ENCODE measurements at regions not wholly inside any gene's neighbourhood (a gene's known extent, or its start where the extent isn't known, plus 50 kb on each side); places are given as distances from the start of the nearest gene placed in this dataset.
"Not testable (repeated sequence)": the region's sequence is repeated elsewhere in the genome, so short reads cannot be mapped to it uniquely, and the experiment has no call there.

DNA sequence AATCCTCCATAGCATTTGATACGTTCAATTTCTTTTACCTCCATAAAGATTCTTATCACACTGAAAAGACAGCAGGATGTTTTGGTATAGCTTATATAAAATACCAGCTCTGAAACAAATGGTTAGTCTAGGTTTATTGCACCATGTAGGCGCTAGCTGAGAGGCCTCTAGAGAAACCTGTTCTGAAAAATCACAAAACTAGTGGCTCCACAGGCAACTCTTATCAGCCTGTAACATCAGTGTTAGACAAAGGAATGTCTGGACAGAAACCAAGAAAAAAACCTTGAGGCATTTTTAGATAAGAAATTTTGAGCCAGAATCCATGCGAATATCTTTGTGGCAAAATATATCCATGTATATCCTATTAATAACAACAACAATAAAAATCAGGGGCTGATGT lies 440.4 kb upstream of the MAP2 start:
- no peak for DNase-seq (ENCODE audit: low read depth, low spot score)
- H3K4me3 ChIP-seq (ENCODE audit: low read length), result no peak overlapping the region

DNA sequence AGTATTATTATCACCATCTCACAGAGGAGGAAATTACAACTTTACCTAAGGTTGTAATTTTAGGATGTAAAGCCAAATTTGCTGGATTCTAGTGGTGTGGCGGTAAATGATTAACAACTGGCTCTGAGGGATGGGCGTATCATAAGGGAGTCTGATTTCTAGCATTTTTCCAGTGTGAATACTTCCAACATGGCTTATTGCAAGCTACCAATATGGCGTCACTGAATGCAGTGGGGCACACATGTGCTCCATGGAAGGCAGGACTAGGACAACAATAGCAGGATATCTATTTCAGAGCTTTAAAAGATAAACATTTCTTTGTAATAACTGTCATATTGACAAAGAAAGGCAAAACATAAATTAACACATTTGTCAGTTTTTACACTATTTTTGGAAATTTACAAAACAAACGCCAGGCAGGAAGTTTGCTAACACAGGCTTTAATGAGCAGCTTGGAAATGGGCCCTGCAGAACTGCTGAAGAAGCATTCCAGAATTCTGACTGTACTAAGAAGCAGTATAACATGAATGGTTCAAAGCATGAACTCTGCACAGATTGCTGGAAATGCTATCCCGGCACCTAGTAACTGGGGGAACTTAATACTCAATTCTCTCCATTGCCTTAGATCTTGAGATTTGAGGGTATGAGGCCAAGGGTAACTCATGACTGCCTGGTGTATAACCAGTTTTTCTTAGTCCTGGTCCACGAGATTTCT lies 439.3 kb upstream of the MAP2 start:
- H3K4me3 ChIP-seq (ENCODE audit: low read length), result no peak overlapping the region
- no peak for DNase-seq (ENCODE audit: low read depth, low spot score)

DNA sequence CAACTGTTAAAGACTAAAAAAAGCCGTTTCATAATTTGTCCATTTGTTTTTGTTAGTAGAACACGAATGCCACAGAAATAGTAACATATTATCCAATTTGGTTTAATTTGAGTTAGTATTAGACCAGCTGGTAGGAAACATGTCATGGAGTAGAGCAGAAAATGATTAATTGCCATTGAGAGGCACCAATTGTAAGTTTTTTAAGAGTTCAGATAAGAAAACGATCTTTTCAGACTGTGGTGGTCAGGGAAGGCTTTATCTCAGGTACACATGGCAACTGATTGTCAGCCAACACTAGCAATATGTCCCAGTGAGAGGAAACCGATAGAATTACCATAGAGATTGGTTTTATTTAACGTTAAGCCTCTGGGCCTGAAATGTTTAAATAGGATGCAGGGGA lies 438.2 kb upstream of the MAP2 start:
- H3K4me3 ChIP-seq (ENCODE audit: low read length), result no peak overlapping the region
- no peak for DNase-seq (ENCODE audit: low read depth, low spot score)

DNA sequence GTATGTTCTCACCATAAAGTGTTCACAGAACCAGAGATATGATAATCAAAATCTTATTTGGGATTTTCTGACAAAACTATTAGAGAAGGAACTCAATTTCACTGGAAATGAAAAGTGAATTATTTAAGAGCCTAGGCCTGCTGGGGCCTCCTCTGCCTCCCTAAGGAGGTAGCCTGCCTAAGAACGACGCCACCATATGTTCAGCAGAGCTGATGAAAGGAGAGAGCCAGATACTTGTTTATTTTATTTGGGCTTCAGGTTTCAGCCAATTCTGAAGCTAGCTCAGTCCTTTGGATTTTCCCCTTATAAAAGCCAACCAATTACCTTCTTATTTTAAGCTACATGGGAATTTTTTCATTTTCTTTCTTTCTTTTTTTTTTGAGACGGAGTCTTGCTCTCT lies 433.1 kb upstream of the MAP2 start:
- H3K4me3 ChIP-seq (ENCODE audit: low read length), result no peak overlapping the region
- no peak for DNase-seq (ENCODE audit: low read depth, low spot score)

DNA sequence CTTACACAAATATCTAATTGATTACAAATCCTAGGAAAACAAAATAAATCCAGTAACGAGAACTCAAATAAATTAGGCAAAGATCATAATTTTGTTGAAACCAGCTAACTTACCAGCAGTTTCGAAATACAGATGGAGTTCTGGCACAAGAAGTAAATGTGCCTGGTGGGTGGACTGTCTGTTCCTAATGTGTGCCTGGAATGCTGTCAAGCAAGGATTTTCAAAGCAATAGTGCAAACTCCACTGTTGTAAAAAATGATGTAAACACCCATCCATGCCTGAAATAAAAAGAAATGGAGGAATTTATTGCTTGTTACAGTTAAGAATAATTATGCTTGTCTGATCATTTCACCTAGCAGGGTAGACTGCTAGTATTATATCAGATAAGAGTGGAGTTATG lies 423.9 kb upstream of the MAP2 start:
- H3K4me3 ChIP-seq (ENCODE audit: low read length), result no peak overlapping the region
- no peak for DNase-seq (ENCODE audit: low read depth, low spot score)

DNA sequence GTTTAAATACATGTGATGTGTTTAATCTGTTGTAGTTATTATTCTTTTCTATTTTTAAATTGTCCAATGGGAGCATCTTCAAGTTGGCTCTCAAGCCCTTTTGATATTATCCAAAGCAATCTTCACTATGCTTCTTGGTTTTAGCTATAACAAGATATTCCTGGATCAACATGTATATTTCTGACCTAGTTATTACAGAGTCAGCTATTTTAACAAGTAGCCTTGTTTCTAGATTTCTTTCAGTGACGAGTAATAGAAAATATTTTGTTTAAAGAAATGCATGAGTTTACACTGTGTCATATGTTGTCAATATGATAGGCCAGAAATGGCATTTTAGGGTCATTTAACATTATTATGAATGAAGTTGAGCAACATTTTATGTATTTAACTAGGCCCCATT lies 421.8 kb upstream of the MAP2 start:
- H3K4me3 ChIP-seq (ENCODE audit: low read length), result no peak overlapping the region
- no peak for DNase-seq (ENCODE audit: low read depth, low spot score)

DNA sequence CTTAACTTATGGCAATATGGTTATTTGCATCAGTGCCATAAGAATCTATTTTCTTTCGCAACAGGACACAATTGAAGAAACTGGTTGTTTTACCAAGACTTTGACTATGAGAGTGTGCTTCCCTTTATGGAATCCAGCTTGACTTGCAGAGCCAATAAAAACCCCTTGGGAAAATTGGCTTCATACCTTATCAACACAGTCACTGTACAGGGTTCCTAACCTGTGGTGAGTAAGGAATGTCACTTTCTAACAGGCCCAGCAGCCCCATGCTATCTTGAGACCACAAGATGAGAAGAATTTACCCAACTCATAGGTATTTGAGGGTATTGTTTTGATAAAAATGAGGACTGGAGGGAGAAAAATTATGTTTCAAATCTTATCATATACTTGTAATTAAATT lies 418.5 kb upstream of the MAP2 start:
- no peak overlapping the region for H3K4me3 ChIP-seq (ENCODE audit: low read length)
- no peak for DNase-seq (ENCODE audit: low read depth, low spot score)

DNA sequence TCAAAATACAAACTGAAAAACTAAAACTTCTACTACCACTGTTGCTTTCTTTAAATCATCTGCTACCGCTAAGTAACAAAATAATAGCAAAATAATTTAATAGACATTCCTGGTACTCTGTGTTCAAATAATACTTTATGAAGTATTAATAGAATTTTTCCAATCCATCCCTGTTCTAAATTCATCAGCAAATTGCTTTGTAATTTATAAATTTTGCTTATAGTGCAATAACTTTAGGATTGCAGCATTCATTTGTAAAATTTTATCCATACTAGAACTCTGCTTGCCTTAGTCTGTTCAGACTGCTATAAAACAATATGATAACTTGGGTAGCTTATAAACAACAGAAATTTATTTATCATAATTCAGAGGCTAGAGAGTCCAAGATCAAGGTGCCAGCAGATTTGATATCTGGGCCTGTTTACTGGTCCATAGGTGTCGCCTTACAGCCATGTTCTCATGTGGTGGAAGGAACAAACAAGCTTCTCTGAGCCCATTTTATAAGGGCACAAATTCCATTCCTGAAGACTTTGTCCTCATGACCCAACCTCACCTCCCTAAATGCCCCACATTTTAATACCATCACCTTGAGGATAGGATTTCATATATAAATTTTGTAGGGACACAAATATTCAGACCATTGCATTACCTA lies 415.1 kb upstream of the MAP2 start:
- DNase-seq (ENCODE audit: low read depth, low spot score), result no peak
- no peak overlapping the region for H3K4me3 ChIP-seq (ENCODE audit: low read length)

DNA sequence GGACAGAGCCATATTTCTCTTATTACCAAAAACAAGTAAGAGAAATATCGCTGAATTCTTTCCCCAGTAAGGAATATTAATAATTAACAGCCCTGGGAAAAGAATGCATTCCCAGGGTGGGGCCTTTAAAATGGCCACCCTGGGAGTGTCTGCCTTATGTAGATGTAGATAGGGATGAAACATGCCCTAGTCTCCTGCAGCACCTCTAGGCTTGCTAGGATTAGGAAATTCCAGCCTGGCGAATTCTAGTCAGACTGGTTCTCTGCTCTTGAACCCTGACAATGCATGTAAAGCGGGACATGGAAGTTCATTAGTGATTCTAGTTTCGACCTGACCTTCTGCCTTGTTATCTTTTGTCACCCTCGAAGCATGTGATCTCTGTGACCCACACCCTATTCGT lies 405.2 kb upstream of the MAP2 start:
- H3K4me3 ChIP-seq (ENCODE audit: low read length); DNase-seq (ENCODE audit: low read depth, low spot score): not testable (repeated sequence)

DNA sequence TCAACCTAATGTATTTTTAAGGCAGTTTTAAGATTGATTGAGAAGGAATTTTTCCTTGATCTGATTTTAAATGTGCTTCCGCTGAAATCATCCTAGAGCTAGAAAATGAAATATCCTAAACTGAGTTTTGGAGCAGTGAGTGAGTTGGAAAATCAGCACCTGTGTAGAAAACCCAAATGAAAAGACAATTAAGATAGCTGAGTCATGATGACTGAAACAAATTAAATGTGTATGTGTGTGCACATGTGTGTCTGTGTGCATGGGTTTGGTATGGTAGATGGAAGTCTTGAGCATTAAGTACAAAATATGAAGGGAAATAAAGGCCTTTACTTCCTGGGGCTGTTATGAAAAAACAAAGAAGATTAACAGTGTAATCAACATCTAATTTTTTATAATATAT lies 394.6 kb upstream of the MAP2 start:
- H3K4me3 ChIP-seq (ENCODE audit: low read length), result no peak overlapping the region
- DNase-seq (ENCODE audit: low read depth, low spot score), result no peak

DNA sequence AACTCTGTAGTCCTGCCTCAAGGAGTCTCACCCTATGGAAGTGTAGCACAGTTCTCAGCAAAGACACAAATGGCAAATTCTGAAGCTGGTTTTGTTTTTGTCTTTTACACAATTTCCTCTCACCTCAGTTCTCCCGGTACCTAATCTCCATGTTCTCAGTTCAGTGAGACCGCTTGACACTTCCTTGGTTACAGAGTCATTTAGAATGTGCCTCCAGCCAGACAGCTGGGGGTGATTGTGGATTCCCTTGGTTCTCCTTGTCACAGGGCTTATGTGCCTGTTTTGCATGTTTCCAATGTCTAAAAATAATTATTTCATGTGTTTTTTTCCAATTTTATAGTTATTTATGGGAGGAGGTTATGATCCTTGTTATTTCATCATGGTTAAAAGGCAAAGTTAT lies 379.5 kb upstream of the MAP2 start:
- no peak for DNase-seq (ENCODE audit: low read depth, low spot score)
- no peak overlapping the region for H3K4me3 ChIP-seq (ENCODE audit: low read length)

DNA sequence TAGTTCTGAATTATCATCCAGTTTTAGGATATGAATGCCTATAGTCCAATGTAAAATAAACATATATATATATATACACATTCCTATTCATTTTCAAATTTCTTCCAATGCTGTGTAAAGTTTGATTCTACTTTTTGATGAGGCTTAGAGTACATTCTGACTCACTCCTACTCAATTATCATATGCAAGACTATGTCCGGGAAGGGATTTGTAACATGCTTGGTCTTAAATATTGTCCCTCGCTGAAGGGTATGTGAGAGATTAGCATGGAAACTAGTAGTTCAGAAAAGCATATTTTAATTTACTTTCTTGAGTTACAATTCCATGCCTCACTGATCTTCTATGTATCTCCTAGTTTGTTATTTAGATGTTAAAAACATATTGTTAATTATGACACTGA lies 377.7 kb upstream of the MAP2 start:
- no peak for DNase-seq (ENCODE audit: low read depth, low spot score)
- no peak overlapping the region for H3K4me3 ChIP-seq (ENCODE audit: low read length)

DNA sequence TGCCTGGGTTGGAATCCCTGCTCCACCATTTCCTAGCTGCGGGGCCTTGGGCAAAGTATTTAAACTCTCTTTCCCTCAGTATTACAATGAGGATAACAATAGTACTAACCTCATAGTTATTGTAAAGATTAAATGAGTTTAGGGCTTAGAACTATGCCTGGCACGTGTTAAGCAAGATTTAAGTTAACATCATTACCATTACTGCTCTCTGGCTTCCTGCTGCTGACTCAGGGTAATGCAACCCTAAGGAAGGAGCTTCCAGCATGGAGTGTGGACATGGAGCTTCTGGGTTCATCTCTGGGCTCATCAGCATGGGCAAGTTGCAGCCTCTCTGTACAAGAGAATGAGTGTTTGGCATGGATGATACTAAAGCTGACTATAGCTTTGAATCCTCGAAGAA lies 374.2 kb upstream of the MAP2 start:
- DNase-seq (ENCODE audit: low read depth, low spot score), result no peak

DNA sequence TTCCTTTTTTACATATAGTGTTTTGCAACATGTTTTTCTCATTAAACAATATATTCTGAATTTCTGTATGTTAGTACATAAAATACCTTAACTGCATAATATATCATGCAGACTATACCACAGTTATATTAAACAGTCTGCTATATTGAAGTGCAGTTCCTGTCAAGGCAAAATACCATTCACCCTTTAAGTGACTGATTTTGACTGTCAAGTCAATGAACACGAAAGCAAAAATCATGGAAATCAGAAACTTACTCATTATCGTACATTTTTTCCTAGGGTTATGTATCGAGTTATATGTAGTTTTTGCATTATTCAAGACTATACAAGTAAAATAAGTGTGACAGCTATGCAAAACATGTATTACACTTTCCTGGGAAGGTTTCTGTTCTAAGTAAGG lies 361.6 kb upstream of the MAP2 start:
- DNase-seq (ENCODE audit: low read depth, low spot score), result no peak
- H3K4me3 ChIP-seq (ENCODE audit: low read length), result no peak overlapping the region

More for the DNA sequence above, 374.2 kb upstream of the MAP2 start:
- H3K4me3 ChIP-seq (ENCODE audit: low read length), result no peak overlapping the region

DNA sequence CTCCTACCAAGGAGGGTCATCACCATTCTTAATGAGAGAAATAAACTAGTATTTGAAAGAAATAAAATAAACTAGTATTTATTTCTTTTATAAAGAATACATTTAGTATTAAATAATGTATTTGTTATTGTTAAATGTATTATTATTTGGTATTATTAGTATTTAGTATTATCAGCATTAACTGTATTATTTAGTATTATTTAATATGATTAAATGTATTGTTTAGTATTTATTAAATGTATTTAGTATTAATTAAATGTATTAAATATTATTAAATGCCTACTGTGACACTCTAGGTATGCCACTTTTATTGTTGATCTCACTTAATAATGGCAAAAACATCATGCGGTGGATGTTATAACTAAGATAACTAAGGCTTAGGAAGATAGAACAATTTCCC lies 353.6 kb upstream of the MAP2 start:
- no peak for DNase-seq (ENCODE audit: low read depth, low spot score)
- no peak overlapping the region for H3K4me3 ChIP-seq (ENCODE audit: low read length)

DNA sequence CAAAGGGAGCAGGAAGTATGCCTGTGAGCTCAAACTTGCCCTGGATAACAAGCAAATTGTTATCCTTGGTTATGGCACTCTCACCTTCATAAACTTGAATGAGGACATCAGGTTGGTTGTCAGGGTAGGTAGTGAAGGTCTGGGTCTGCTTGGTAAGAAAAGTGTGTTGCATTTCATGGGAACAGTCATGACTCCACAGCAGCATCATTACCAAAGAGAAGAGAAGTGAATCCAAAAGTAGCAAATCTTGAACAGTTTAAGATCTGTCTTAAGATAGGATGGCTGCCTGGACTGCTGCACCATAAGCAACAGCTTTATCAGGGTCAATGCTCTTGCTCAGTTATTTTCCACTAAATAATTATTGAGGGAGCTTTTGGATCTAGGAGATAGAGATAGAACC lies 350.7 kb upstream of the MAP2 start:
- H3K4me3 ChIP-seq (ENCODE audit: low read length), result no peak overlapping the region
- no peak for DNase-seq (ENCODE audit: low read depth, low spot score)

DNA sequence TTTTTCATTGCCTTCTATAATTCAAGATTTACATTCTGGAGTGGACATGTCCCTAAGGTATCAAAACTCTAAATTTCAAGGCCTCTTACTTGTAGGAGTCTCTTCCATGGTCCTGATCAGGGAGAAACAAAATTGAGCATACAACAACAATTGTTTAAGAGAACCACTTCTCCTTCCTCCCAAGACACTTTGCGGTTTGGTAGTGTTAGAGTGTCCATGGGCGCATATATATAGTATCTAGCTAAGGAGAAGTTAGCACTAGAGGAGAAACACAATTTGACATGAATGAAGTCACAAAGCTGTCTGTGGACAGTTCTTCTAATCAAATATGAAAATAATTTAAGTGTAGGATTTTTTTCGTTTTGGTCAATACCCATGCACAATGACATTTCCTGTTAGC lies 349.1 kb upstream of the MAP2 start:
- no peak overlapping the region for H3K4me3 ChIP-seq (ENCODE audit: low read length)
- no peak for DNase-seq (ENCODE audit: low read depth, low spot score)

DNA sequence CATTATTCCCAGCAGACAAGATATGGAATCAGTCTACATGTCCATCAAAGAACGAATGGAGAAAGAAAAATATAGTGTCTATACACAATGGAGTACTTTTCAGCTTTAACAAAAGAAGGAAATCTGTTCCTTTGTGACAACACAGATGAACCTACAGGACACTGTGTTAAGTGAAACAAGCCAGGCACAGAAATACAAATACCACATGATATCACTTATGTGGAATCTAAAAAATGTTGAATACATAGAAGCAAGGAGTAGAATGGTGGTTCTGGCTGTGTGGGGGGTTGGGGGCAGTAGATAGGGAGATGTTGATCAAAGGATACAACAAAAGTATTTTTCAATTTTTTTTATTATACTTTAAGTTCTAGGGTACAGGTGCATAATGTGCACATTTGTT lies 347.7 kb upstream of the MAP2 start:
- no peak for DNase-seq (ENCODE audit: low read depth, low spot score)
- H3K4me3 ChIP-seq (ENCODE audit: low read length), result no peak overlapping the region

DNA sequence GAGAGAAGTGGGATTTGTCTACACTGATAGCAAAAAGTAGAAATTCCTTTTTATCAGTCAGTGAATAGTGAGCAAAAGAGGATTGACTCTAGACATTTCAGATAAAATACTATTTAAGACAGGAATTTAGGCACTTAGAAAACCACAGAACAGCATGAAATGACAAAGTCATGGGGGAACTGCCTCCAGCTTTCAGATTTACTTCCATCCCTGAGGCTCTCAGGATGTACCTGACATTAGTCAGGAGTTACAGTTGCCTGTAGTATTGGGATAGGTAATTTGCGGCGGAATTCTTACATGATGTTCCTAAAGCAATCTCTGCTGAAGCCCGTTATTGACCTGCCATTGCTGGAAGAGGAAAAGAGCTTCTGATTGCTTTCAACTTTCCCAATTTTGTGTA lies 337.1 kb upstream of the MAP2 start:
- H3K4me3 ChIP-seq (ENCODE audit: low read length), result no peak overlapping the region
- DNase-seq (ENCODE audit: low read depth, low spot score), result no peak

DNA sequence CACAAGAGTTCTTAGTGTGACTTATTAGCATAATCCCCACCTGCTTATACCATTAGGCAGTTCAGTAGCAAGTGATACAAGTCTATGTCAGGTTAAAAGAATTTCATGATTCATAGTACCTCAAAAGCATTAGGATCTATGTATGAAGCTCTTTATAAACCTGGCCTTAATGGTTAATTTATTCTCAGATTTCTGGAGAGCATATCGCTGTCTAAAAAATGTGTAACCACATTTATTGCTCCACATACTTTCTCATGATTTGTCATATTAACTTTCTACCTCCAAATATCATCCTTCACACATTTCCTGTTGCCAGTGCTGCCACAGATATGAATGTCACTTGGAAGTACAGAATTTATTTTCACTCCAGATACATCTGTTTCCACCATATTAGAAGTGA lies 332.8 kb upstream of the MAP2 start:
- no peak for DNase-seq (ENCODE audit: low read depth, low spot score)
- H3K4me3 ChIP-seq (ENCODE audit: low read length), result no peak overlapping the region

DNA sequence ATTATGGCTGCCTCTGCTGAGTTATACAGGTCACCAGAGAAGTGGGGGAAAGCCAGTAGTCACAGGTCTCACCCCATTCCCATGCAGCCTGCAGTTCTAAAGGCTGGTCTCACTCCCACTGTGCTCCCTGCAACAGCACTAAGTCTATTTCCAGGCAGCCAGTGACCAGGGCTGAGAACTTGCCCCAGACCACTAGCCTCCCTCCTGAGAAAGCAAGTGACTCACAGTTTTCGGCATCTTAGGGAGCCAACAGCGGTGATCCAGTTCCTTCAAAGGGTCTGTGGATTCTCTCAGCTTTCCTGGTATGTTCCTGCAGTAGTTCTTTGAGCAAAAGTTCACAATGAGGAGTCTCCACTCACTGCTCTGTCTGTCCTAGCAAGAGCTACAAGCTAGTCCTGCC lies 329.6 kb upstream of the MAP2 start:
- no peak overlapping the region for H3K4me3 ChIP-seq (ENCODE audit: low read length)
- no peak for DNase-seq (ENCODE audit: low read depth, low spot score)

Measured in Jurkat, Clone E6-1 (cell line).